H9 (cell line): ENCODE measurements at regions not wholly inside any gene's neighbourhood (a gene's known extent, or its start where the extent isn't known, plus 50 kb on each side); places are given as distances from the start of the nearest gene placed in this dataset.

Experiments
- DNase-seq: peaks from one replicate; pipeline ENCODE4 v3.0.0-alpha.2; 2017
- H2AFZ ChIP-seq: one replicate; pipeline ENCODE4 v1.6.1; 2013; ENCODE audit warnings: mild to moderate bottlenecking, low read length, control low read depth, moderate library complexity
- H2AK5ac ChIP-seq: 2 replicates; pipeline ENCODE4 v1.6.1; 2013; ENCODE audit warnings: low read length, control low read depth, mixed read lengths; ENCODE audit not compliant: insufficient read length
- H2BK120ac ChIP-seq: one replicate; pipeline ENCODE4 v1.6.1; 2013; ENCODE audit warnings: low read depth, mild to moderate bottlenecking, low read length, control low read depth, inconsistent platforms; ENCODE audit not compliant: poor library complexity, severe bottlenecking
- H2BK12ac ChIP-seq: 2 replicates; pipeline ENCODE4 v1.6.1; 2013; ENCODE audit warnings: low read length, control low read depth, mixed read lengths, low read depth; ENCODE audit not compliant: insufficient read length
- H2BK15ac ChIP-seq: 2 replicates; pipeline ENCODE4 v1.6.1; 2013; ENCODE audit warnings: low read depth, low read length, control low read depth
- H2BK20ac ChIP-seq: one replicate; pipeline ENCODE4 v1.6.1; 2013; ENCODE audit warnings: low read depth, mild to moderate bottlenecking, low read length, control low read depth, inconsistent platforms; ENCODE audit not compliant: poor library complexity, severe bottlenecking
- H2BK5ac ChIP-seq: 2 replicates; pipeline ENCODE4 v1.6.1; 2013; ENCODE audit warnings: low read length, control low read depth, mixed read lengths; ENCODE audit not compliant: insufficient read length
- H3K14ac ChIP-seq: 2 replicates; pipeline ENCODE4 v1.6.1; 2013; ENCODE audit warnings: low read length, control low read depth; ENCODE audit not compliant: insufficient read depth
- H3K18ac ChIP-seq: 2 replicates; pipeline ENCODE4 v1.6.1; 2013; ENCODE audit warnings: low read depth, mild to moderate bottlenecking, mixed read lengths, low read length, control low read depth; ENCODE audit not compliant: insufficient read length
- H3K23ac ChIP-seq: 2 replicates; pipeline ENCODE4 v1.6.1; 2013; ENCODE audit warnings: low read length, control low read depth, mixed read lengths, low read depth; ENCODE audit not compliant: insufficient read length
- H3K23me2 ChIP-seq: 2 replicates; pipeline ENCODE4 v1.6.1; 2013; ENCODE audit warnings: low read depth, mild to moderate bottlenecking, mixed read lengths, low read length, control low read depth; ENCODE audit not compliant: insufficient read length, poor library complexity, severe bottlenecking
- H3K27ac ChIP-seq: 2 replicates; pipeline ENCODE4 v1.5.1; 2013; ENCODE audit warnings: low read length, control low read depth, mixed read lengths, low read depth; ENCODE audit not compliant: insufficient read length
- H3K27me3 ChIP-seq: 2 replicates; pipeline ENCODE4 v1.6.1; 2013; ENCODE audit warnings: low read length, control low read depth, inconsistent platforms; ENCODE audit not compliant: insufficient read depth
- H3K4ac ChIP-seq: 2 replicates; pipeline ENCODE4 v1.6.1; 2013; ENCODE audit warnings: low read depth, mild to moderate bottlenecking, control low read depth, inconsistent platforms, low read length, moderate library complexity
- H3K4me1 ChIP-seq: 2 replicates; pipeline ENCODE4 v1.6.1; 2013; ENCODE audit warnings: low read length, control low read depth, inconsistent platforms; ENCODE audit not compliant: insufficient read depth
- H3K4me2 ChIP-seq: 2 replicates; pipeline ENCODE4 v1.6.1; 2013; ENCODE audit warnings: low read length, control low read depth, mixed read lengths; ENCODE audit not compliant: insufficient read length, insufficient read depth
- H3K56ac ChIP-seq: 2 replicates; pipeline ENCODE4 v1.6.1; 2013; ENCODE audit warnings: low read depth, mild to moderate bottlenecking, mixed read lengths, low read length, control low read depth; ENCODE audit not compliant: insufficient read length
- H3K79me1 ChIP-seq: 2 replicates; pipeline ENCODE4 v1.6.1; 2013; ENCODE audit warnings: low read depth, mild to moderate bottlenecking, moderate library complexity, low read length, control low read depth, inconsistent platforms; ENCODE audit not compliant: insufficient read depth, poor library complexity, severe bottlenecking
- H3K79me2 ChIP-seq: 2 replicates; pipeline ENCODE4 v1.6.1; 2013; ENCODE audit warnings: low read length, control low read depth, inconsistent platforms; ENCODE audit not compliant: insufficient read depth
- H3K9ac ChIP-seq: 2 replicates; pipeline ENCODE4 v1.6.1; 2013; ENCODE audit warnings: low read length, control low read depth, mixed read lengths; ENCODE audit not compliant: insufficient read length; ENCODE audit errors: extremely low read depth
- H3K9me3 ChIP-seq: one replicate; pipeline ENCODE4 v1.6.1; 2013; ENCODE audit warnings: low read depth, low read length, inconsistent platforms; ENCODE audit not compliant: control insufficient read depth
- H3T11ph ChIP-seq: one replicate; pipeline ENCODE4 v1.6.1; 2013; ENCODE audit warnings: mild to moderate bottlenecking, low read length, control low read depth, inconsistent platforms
- H4K20me1 ChIP-seq: one replicate; pipeline ENCODE4 v1.6.1; 2013; ENCODE audit not compliant: control insufficient read depth, insufficient read length, insufficient read depth
- H4K5ac ChIP-seq: 2 replicates; pipeline ENCODE4 v1.6.1; 2013; ENCODE audit warnings: low read depth, mild to moderate bottlenecking, mixed read lengths, low read length, control low read depth; ENCODE audit not compliant: insufficient read length
- H4K8ac ChIP-seq: replicated peaks from 2 replicates; pipeline ENCODE4 v1.6.1; 2013; ENCODE audit warnings: low read length, control low read depth, mixed read lengths, low read depth; ENCODE audit not compliant: insufficient read length
- H4K91ac ChIP-seq: 2 replicates; pipeline ENCODE4 v1.6.1; 2013; ENCODE audit warnings: low read depth, mild to moderate bottlenecking, moderate library complexity, mixed read lengths, low read length, control low read depth; ENCODE audit not compliant: insufficient read length
- H3K27ac Mint-ChIP-seq, 3 experiments: 2 replicates in 2 of 3; 3 replicates in 1 of 3; pipeline ENCODE4 v1.8.0; 2020 to 2021; ENCODE audit warnings: mixed read lengths in 3 of 3, mild to moderate bottlenecking in 1 of 3, moderate library complexity in 1 of 3
- H3K27me3 Mint-ChIP-seq: 2 replicates; pipeline ENCODE4 v1.8.0; 2021; ENCODE audit warnings: low read depth, mild to moderate bottlenecking, moderate library complexity, mixed read lengths
- H3K36me3 Mint-ChIP-seq, 3 experiments: 2 replicates in 2 of 3; 3 replicates in 1 of 3; pipeline ENCODE4 v1.8.0; 2020 to 2021; ENCODE audit warnings: low read depth in 3 of 3, mixed read lengths in 3 of 3; ENCODE audit not compliant: insufficient read depth in 1 of 3
- H3K4me1 Mint-ChIP-seq, 2 experiments: 2 replicates each; pipeline ENCODE4 v1.8.0; 2020; ENCODE audit warnings: mixed read lengths in 2 of 2
- H3K4me3 Mint-ChIP-seq, 2 experiments: 2 replicates in 1 of 2; 3 replicates in 1 of 2; pipeline ENCODE4 v1.8.0; 2020 to 2021; ENCODE audit warnings: mild to moderate bottlenecking in 2 of 2, mixed read lengths in 2 of 2, moderate library complexity in 1 of 2
- H3K9me3 Mint-ChIP-seq, 2 experiments: 2 replicates in 1 of 2; 3 replicates in 1 of 2; pipeline ENCODE4 v1.8.0; 2020; ENCODE audit warnings: mild to moderate bottlenecking in 2 of 2, mixed read lengths in 2 of 2, moderate library complexity in 1 of 2
- CTCF ChIP-seq: fragments of 200-600 bp; sonication (generic); conservative IDR thresholded peaks from 3 replicates; pipeline ENCODE4 v1.8.0; 2021; ENCODE audit warnings: antibody characterized with exemption, mild to moderate bottlenecking
- WGBS: extraction: QIAGEN DNeasy Blood & Tissue Kit; methylation state at CpG from one replicate; pipeline ENCODE4 v1.1.7; 2013; ENCODE audit warnings: missing lambda C conversion rate, low lambda C conversion rate, mixed read lengths; ENCODE audit not compliant: insufficient read length; ENCODE audit errors: extremely low coverage; 5-methylcytosine and 5-hydroxymethylcytosine counted together

- Mint-ChIP-seq H3K27me3 (no peaks in the 10 kb centered on the region; the same call in 1 of the 2 replicates), H3K27ac (peak overlapping the region in 1 of 3 experiments; percentile 85; a peak in 4 of 7 replicates), H3K4me1 (peaks cover 11 to 15% of the 10 kb centered on the region in 2 experiments), H3K4me3 (peak overlapping the region in 1 of 2 experiments; percentile 16; a peak in 1 of 5 replicates), H3K36me3 (peaks cover 0 to 35% (median 17%) of the 10 kb centered on the region in 3 experiments; a peak in 6 of 7 replicates), H3K9me3 (peaks cover 8 to 31% of the 10 kb centered on the region in 2 experiments; a peak in 4 of 5 replicates)
- no peak overlapping the region for H3K14ac ChIP-seq
- no peak overlapping the region for H4K8ac ChIP-seq
- no peak overlapping the region for H2BK12ac ChIP-seq
- no peak overlapping the region for H3K56ac ChIP-seq
- no peaks in the 10 kb centered on the region for H3K79me2 ChIP-seq
- H2AK5ac ChIP-seq: no peak overlapping the region
- H2AFZ ChIP-seq: no peak overlapping the region
- no peak overlapping the region for H4K91ac ChIP-seq
- peaks cover 9% of the 10 kb centered on the region for H3K9me3 ChIP-seq
- H3K9ac ChIP-seq: no peak overlapping the region
- DNase-seq: no peak
- no CpG with 5 or more reads among the region's 6 CpGs for WGBS
- no peak overlapping the region for H3K4ac ChIP-seq
- no peaks in the 10 kb centered on the region for H3K27me3 ChIP-seq
- no peaks in the 10 kb centered on the region for H3K23me2 ChIP-seq
- no peak overlapping the region for H3T11ph ChIP-seq
- H2BK5ac ChIP-seq: no peak overlapping the region
- no peak for TF ChIP-seq CTCF
- H3K27ac ChIP-seq: no peak overlapping the region
- H4K5ac ChIP-seq: no peak overlapping the region
- H3K4me1 ChIP-seq: no peaks in the 10 kb centered on the region; the same call in 1 of the 2 replicates
- H2BK120ac ChIP-seq: no peak overlapping the region
- no peak overlapping the region for H3K18ac ChIP-seq
- no peaks in the 10 kb centered on the region for H4K20me1 ChIP-seq
- no peak overlapping the region for H2BK15ac ChIP-seq
- no peaks in the 10 kb centered on the region for H3K79me1 ChIP-seq
- H2BK20ac ChIP-seq: no peak overlapping the region
- H3K4me2 ChIP-seq: no peak overlapping the region
- H3K23ac ChIP-seq: no peak overlapping the region
Measured at GRCh38 chr5:126263591-126264184, 159.5 kb upstream of the GRAMD2B start.
